Gastrocnemius medialis (tissue), 4 donors: ENCODE measurements at regions not wholly inside any gene's neighbourhood (a gene's known extent, or its start where the extent isn't known, plus 50 kb on each side); places are given as distances from the start of the nearest gene placed in this dataset.

ENCODE experiments used
- POLR2A ChIP-seq, 2 donors: fragments of 450-650 bp; IDR thresholded peaks; one replicate each; pipeline ENCODE4 v1.6.1; 2017; ENCODE audit warnings: antibody characterized with exemption in 2 of 2, mild to moderate bottlenecking in 2 of 2, moderate library complexity in 2 of 2
- TF ChIP-seq, protein P1 (sequence below), 5 experiments: fragments of 450-650 bp in 3 of 5; fragments of 200-600 bp in 2 of 5; sonication (generic) in 2 of 5; IDR thresholded peaks in 4 of 5; conservative IDR thresholded peaks in 1 of 5; 1 replicate in 4 of 5; 2 replicates in 1 of 5; pipeline ENCODE4 v1.5.1; 2016 to 2019; ENCODE audit warnings: antibody characterized with exemption in 5 of 5, mild to moderate bottlenecking in 3 of 5, moderate library complexity in 3 of 5

GRCh38 chr10:47079204-47079580, 168.0 kb downstream of the PTPN20 start:
- TF ChIP-seq, protein P1, sequence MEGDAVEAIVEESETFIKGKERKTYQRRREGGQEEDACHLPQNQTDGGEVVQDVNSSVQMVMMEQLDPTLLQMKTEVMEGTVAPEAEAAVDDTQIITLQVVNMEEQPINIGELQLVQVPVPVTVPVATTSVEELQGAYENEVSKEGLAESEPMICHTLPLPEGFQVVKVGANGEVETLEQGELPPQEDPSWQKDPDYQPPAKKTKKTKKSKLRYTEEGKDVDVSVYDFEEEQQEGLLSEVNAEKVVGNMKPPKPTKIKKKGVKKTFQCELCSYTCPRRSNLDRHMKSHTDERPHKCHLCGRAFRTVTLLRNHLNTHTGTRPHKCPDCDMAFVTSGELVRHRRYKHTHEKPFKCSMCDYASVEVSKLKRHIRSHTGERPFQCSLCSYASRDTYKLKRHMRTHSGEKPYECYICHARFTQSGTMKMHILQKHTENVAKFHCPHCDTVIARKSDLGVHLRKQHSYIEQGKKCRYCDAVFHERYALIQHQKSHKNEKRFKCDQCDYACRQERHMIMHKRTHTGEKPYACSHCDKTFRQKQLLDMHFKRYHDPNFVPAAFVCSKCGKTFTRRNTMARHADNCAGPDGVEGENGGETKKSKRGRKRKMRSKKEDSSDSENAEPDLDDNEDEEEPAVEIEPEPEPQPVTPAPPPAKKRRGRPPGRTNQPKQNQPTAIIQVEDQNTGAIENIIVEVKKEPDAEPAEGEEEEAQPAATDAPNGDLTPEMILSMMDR (IDR thresholded peaks at IDR 0.05 in 4 of 5, conservative IDR thresholded peaks at IDR 0.05 in 1 of 5): no peak
- no peak for TF ChIP-seq POLR2A (IDR thresholded peaks at IDR 0.05)
